Osteoblast (primary cell): ENCODE measurements at regions not wholly inside any gene's neighbourhood (a gene's known extent, or its start where the extent isn't known, plus 50 kb on each side); places are given as distances from the start of the nearest gene placed in this dataset. TPM values are rescaled to one million over a fixed set of nuclear protein-coding genes. Genes with fewer than 3 reads are reported as not detected.

Experiments used
- DNase-seq: peaks from one replicate; pipeline ENCODE4 v3.0.0; 2011; ENCODE audit warnings: low spot score, mixed read lengths; ENCODE audit not compliant: insufficient read length; ENCODE audit errors: missing footprints
- H2AFZ ChIP-seq: 2 replicates; pipeline ENCODE4 v1.6.0; 2011; ENCODE audit warnings: mild to moderate bottlenecking, low read length
- H3K27ac ChIP-seq: 2 replicates; pipeline ENCODE4 v1.5.1; 2011; ENCODE audit warnings: mild to moderate bottlenecking, low read depth, low read length, moderate library complexity
- H3K27me3 ChIP-seq: 2 replicates; pipeline ENCODE4 v1.6.0; 2012; ENCODE audit warnings: mild to moderate bottlenecking, control low read depth, inconsistent platforms, low read length, moderate library complexity; ENCODE audit not compliant: insufficient read depth
- H3K36me3 ChIP-seq: 2 replicates; pipeline ENCODE4 v1.5.1; 2011; ENCODE audit warnings: mild to moderate bottlenecking, low read length, control low read depth, moderate library complexity; ENCODE audit not compliant: insufficient read depth
- H3K4me1 ChIP-seq: 2 replicates; pipeline ENCODE4 v1.5.1; 2011; ENCODE audit warnings: mild to moderate bottlenecking, low read length, control low read depth, moderate library complexity; ENCODE audit not compliant: insufficient read depth
- H3K4me2 ChIP-seq: 2 replicates; pipeline ENCODE4 v1.6.0; 2011; ENCODE audit warnings: mild to moderate bottlenecking, low read length; ENCODE audit not compliant: insufficient read depth
- H3K4me3 ChIP-seq: fragments of 200-600 bp; sonication (generic); 3 replicates; pipeline ENCODE4 v1.5.1; 2012; ENCODE audit warnings: mild to moderate bottlenecking, low read length, inconsistent platforms; ENCODE audit not compliant: insufficient read depth
- H3K79me2 ChIP-seq: 2 replicates; pipeline ENCODE4 v1.6.0; 2012; ENCODE audit warnings: mild to moderate bottlenecking, low read length, control low read depth, inconsistent platforms; ENCODE audit not compliant: insufficient read depth
- H3K9me3 ChIP-seq: 2 replicates; pipeline ENCODE4 v1.5.1; 2011; ENCODE audit warnings: low read depth, low read length, control low read depth
- H4K20me1 ChIP-seq: 2 replicates; pipeline ENCODE4 v1.6.0; 2012; ENCODE audit warnings: mild to moderate bottlenecking, low read length, control low read depth; ENCODE audit not compliant: insufficient read depth
- CTCF ChIP-seq: IDR thresholded peaks from 2 replicates; pipeline ENCODE4 v1.5.1; 2011; ENCODE audit warnings: mild to moderate bottlenecking, low read depth, low read length, moderate library complexity; ENCODE audit errors: extremely low read depth
- small RNA-seq: library from RNA; depleted of rRNA; stranded (forward); fragments of <200 nt; gene quantifications from one replicate; pipeline ENCODE3, GENCODE V24; 2012

DNA sequence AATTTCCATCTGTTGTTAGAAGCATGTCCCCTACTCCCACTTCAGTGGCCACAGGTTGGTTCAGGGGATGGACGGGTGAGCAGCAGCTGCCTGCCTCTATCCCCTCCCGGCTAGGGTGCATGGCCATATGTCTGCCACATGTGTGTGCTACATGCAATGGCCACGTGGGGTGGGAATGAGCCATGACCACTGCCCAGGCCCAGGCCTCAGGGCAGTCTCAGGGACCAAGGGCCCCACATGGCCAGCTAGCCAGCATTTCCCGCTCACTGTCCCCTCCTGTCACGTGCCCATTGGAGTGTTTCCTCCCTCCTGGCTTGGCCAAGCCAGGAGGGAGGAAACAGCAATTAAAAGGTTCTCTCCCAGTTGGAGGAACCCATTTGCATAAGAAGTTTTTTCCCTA lies 117.1 kb downstream of the KCNS3 start:
- H3K4me1 ChIP-seq = no peaks in the 10 kb centered on the region
- H3K27ac ChIP-seq = no peak overlapping the region
- TF ChIP-seq CTCF = no peak
- no peaks in the 10 kb centered on the region for H3K36me3 ChIP-seq
- H3K9me3 ChIP-seq = no peaks in the 10 kb centered on the region
- H2AFZ ChIP-seq = no peak overlapping the region
- DNase-seq = no peak
- no peak overlapping the region for H3K4me2 ChIP-seq
- H3K79me2 ChIP-seq = no peaks in the 10 kb centered on the region
- no peaks in the 10 kb centered on the region for H4K20me1 ChIP-seq
- H3K27me3 ChIP-seq = no peaks in the 10 kb centered on the region
- H3K4me3 ChIP-seq = no peak overlapping the region

Small RNA genes in the stretch of these regions (small RNA-seq; reads per million reads assigned to genes)
- gene RF00561 = not detected
